ENCODE measurements at regions not wholly inside any gene's neighbourhood (a gene's known extent, or its start where the extent isn't known, plus 50 kb on each side); places are given as distances from the start of the nearest gene placed in this dataset.

GRCh38 chr6:169937389-169938261 is 186.2 kb downstream of the ERMARD start:
- WGBS: 87% methylated on average over 23 of the region's 23 CpGs
- DNase-seq (ENCODE audit: extremely low spot score): no peak
- no peak overlapping the region for H3K4me3 ChIP-seq (ENCODE audit: low read depth, low read length)
- no peak overlapping the region for H3K27ac ChIP-seq (ENCODE audit: low read depth)
- H3K36me3 ChIP-seq (ENCODE audit: insufficient read depth): no peaks in the 10 kb centered on the region
- no peaks in the 10 kb centered on the region for H3K4me1 ChIP-seq (ENCODE audit: insufficient read depth)

GRCh38 chr6:169936355-169936975 is 185.0 kb downstream of the ERMARD start:
- 85% methylated on average over 34 of the region's 34 CpGs for WGBS
- H3K36me3 ChIP-seq (ENCODE audit: insufficient read depth): no peaks in the 10 kb centered on the region
- no peak overlapping the region for H3K27ac ChIP-seq (ENCODE audit: low read depth)
- no peaks in the 10 kb centered on the region for H3K4me1 ChIP-seq (ENCODE audit: insufficient read depth)
- no peak for DNase-seq (ENCODE audit: extremely low spot score)
- no peak overlapping the region for H3K4me3 ChIP-seq (ENCODE audit: low read depth, low read length)

- no peaks in the 10 kb centered on the region for H3K4me1 ChIP-seq (ENCODE audit: insufficient read depth)
- no peak overlapping the region for H3K27ac ChIP-seq (ENCODE audit: low read depth)
- WGBS: 87% methylated on average over 8 of the region's 8 CpGs
- DNase-seq (ENCODE audit: extremely low spot score): no peak
- no peaks in the 10 kb centered on the region for H3K36me3 ChIP-seq (ENCODE audit: insufficient read depth)
- H3K4me3 ChIP-seq (ENCODE audit: low read depth, low read length): no peak overlapping the region
These were observed 184.4 kb downstream of the ERMARD start for GRCh38 chr6:169935861-169936260.

- Histone ChIP-seq H3K27ac (ENCODE audit: low read depth) (no peak overlapping the region), H3K4me3 (ENCODE audit: low read depth, low read length) (no peak overlapping the region), H3K36me3 (ENCODE audit: insufficient read depth) (no peaks in the 10 kb centered on the region), H3K4me1 (ENCODE audit: insufficient read depth) (no peaks in the 10 kb centered on the region)
- no peak for DNase-seq (ENCODE audit: extremely low spot score)
- 42% methylated on average over 14 of the region's 14 CpGs for WGBS
These were observed 183.9 kb downstream of the ERMARD start for GRCh38 chr6:169935348-169935718.

- Histone ChIP-seq H3K4me1 (ENCODE audit: insufficient read depth) (no peaks in the 10 kb centered on the region), H3K36me3 (ENCODE audit: insufficient read depth) (no peaks in the 10 kb centered on the region), H3K4me3 (ENCODE audit: low read depth, low read length) (no peak overlapping the region), H3K27ac (ENCODE audit: low read depth) (no peak overlapping the region)
- 86% methylated on average over 22 of the region's 22 CpGs for whole genome bisulfite sequencing
- no peak for DNase-seq (ENCODE audit: extremely low spot score)
These were observed 183.4 kb downstream of the ERMARD start for GRCh38 chr6:169934699-169935347.

- H3K27ac ChIP-seq (ENCODE audit: low read depth): no peak overlapping the region
- no peaks in the 10 kb centered on the region for H3K36me3 ChIP-seq (ENCODE audit: insufficient read depth)
- DNase-seq (ENCODE audit: extremely low spot score): no peak
- no peaks in the 10 kb centered on the region for H3K4me1 ChIP-seq (ENCODE audit: insufficient read depth)
- H3K4me3 ChIP-seq (ENCODE audit: low read depth, low read length): no peak overlapping the region
- 65% methylated on average over 37 of the region's 37 CpGs for WGBS
These were observed 182.6 kb downstream of the ERMARD start for GRCh38 chr6:169933839-169934698.

GRCh38 chr6:169933251-169933821 is 181.9 kb downstream of the ERMARD start:
- no peak overlapping the region for H3K27ac ChIP-seq (ENCODE audit: low read depth)
- no peak for DNase-seq (ENCODE audit: extremely low spot score)
- H3K36me3 ChIP-seq (ENCODE audit: insufficient read depth): no peaks in the 10 kb centered on the region
- no peaks in the 10 kb centered on the region for H3K4me1 ChIP-seq (ENCODE audit: insufficient read depth)
- no peak overlapping the region for H3K4me3 ChIP-seq (ENCODE audit: low read depth, low read length)
- 86% methylated on average over 17 of the region's 17 CpGs for WGBS

- Histone ChIP-seq H3K4me1 (ENCODE audit: insufficient read depth) (no peaks in the 10 kb centered on the region), H3K4me3 (ENCODE audit: low read depth, low read length) (no peak overlapping the region), H3K36me3 (ENCODE audit: insufficient read depth) (no peaks in the 10 kb centered on the region), H3K27ac (ENCODE audit: low read depth) (no peak overlapping the region)
- DNase-seq (ENCODE audit: extremely low spot score): no peak
- WGBS: 75% methylated on average over 22 of the region's 22 CpGs
These were observed 181.1 kb downstream of the ERMARD start for GRCh38 chr6:169932491-169932890.

- WGBS: 41% methylated on average over 11 of the region's 11 CpGs
- no peak for DNase-seq (ENCODE audit: extremely low spot score)
- Histone ChIP-seq H3K36me3 (ENCODE audit: insufficient read depth) (no peaks in the 10 kb centered on the region), H3K4me3 (ENCODE audit: low read depth, low read length) (no peak overlapping the region), H3K4me1 (ENCODE audit: insufficient read depth) (no peaks in the 10 kb centered on the region), H3K27ac (ENCODE audit: low read depth) (no peak overlapping the region)
These were observed 179.8 kb downstream of the ERMARD start for GRCh38 chr6:169931261-169931660.

GRCh38 chr6:169930799-169931198 is 179.4 kb downstream of the ERMARD start:
- 89% methylated on average over 6 of the region's 6 CpGs for WGBS
- DNase-seq (ENCODE audit: extremely low spot score): no peak

GRCh38 chr6:169927711-169928110 is 176.3 kb downstream of the ERMARD start:
- WGBS: 86% methylated on average over 5 of the region's 5 CpGs
- H3K27ac ChIP-seq (ENCODE audit: low read depth): no peak overlapping the region
- DNase-seq (ENCODE audit: extremely low spot score): no peak
- H3K4me3 ChIP-seq (ENCODE audit: low read depth, low read length): no peak overlapping the region
- H3K4me1 ChIP-seq (ENCODE audit: insufficient read depth): no peaks in the 10 kb centered on the region
- H3K36me3 ChIP-seq (ENCODE audit: insufficient read depth): no peaks in the 10 kb centered on the region

More at GRCh38 chr6:169930799-169931198, 179.4 kb downstream of the ERMARD start:
- Histone ChIP-seq H3K4me1 (ENCODE audit: insufficient read depth) (no peaks in the 10 kb centered on the region), H3K27ac (ENCODE audit: low read depth) (no peak overlapping the region), H3K4me3 (ENCODE audit: low read depth, low read length) (no peak overlapping the region), H3K36me3 (ENCODE audit: insufficient read depth) (no peaks in the 10 kb centered on the region)

GRCh38 chr6:169926617-169927417 is 175.4 kb downstream of the ERMARD start:
- Histone ChIP-seq H3K4me3 (ENCODE audit: low read depth, low read length) (no peak overlapping the region), H3K4me1 (ENCODE audit: insufficient read depth) (no peaks in the 10 kb centered on the region), H3K36me3 (ENCODE audit: insufficient read depth) (no peaks in the 10 kb centered on the region), H3K27ac (ENCODE audit: low read depth) (no peak overlapping the region)
- DNase-seq (ENCODE audit: extremely low spot score): no peak
- WGBS: 83% methylated on average over 11 of the region's 11 CpGs

Measured in urinary bladder (tissue), 3 donors.